NCI-H1092 treated with DMSO at 0.1 percent for 48 hours (cell line): ENCODE measurements at regions not wholly inside any gene's neighbourhood (a gene's known extent, or its start where the extent isn't known, plus 50 kb on each side); places are given as distances from the start of the nearest gene placed in this dataset.
"Not testable (repeated sequence)": the region's sequence is repeated elsewhere in the genome, so short reads cannot be mapped to it uniquely, and the experiment has no call there.

ENCODE experiments used
- DNase-seq: peaks from one replicate; lab custom pipeline; 2025; lab: John Stamatoyannopoulos, UW

GRCh38 chr2:192615105-192615504 lies 420.4 kb upstream of the TMEFF2 start:
- no peak for DNase-seq

- no peak for DNase-seq
Observed at GRCh38 chr2:192604295-192604694, 409.6 kb upstream of the TMEFF2 start.

GRCh38 chr2:192598649-192599048 lies 403.9 kb upstream of the TMEFF2 start:
- not testable (repeated sequence) for DNase-seq

- no peak for DNase-seq
Observed at GRCh38 chr2:192593561-192593960, 398.8 kb upstream of the TMEFF2 start.

- DNase-seq: no peak
Observed at GRCh38 chr2:192591617-192592016, 396.9 kb upstream of the TMEFF2 start.

- DNase-seq: no peak
Observed at GRCh38 chr2:192585418-192585817, 390.7 kb upstream of the TMEFF2 start.

- DNase-seq: no peak
Observed at GRCh38 chr2:192584976-192585375, 390.2 kb upstream of the TMEFF2 start.

GRCh38 chr2:192579965-192580700 lies 385.4 kb upstream of the TMEFF2 start:
- DNase-seq: no peak

- DNase-seq: no peak
Observed at GRCh38 chr2:192578780-192579179, 384.0 kb upstream of the TMEFF2 start.

GRCh38 chr2:192577706-192578105 lies 383.0 kb upstream of the TMEFF2 start:
- DNase-seq: no peak

- DNase-seq: no peak
Observed at GRCh38 chr2:192574552-192574951, 379.8 kb upstream of the TMEFF2 start.

- peak; percentile 50 for DNase-seq
Observed at GRCh38 chr2:192571636-192572035, 376.9 kb upstream of the TMEFF2 start.

- no peak for DNase-seq
Observed at GRCh38 chr2:192570788-192571187, 376.1 kb upstream of the TMEFF2 start.

GRCh38 chr2:192566863-192567262 lies 372.1 kb upstream of the TMEFF2 start:
- no peak for DNase-seq

GRCh38 chr2:192560326-192560725 lies 365.6 kb upstream of the TMEFF2 start:
- DNase-seq: no peak

- DNase-seq: no peak
Observed at GRCh38 chr2:192559587-192559986, 364.9 kb upstream of the TMEFF2 start.

GRCh38 chr2:192558637-192559036 lies 363.9 kb upstream of the TMEFF2 start:
- DNase-seq: no peak

- DNase-seq: no peak
Observed at GRCh38 chr2:192555740-192556139, 361.0 kb upstream of the TMEFF2 start.

GRCh38 chr2:192551760-192552159 lies 357.0 kb upstream of the TMEFF2 start:
- DNase-seq: no peak

GRCh38 chr2:192546565-192546964 lies 351.8 kb upstream of the TMEFF2 start:
- DNase-seq: no peak

GRCh38 chr2:192544371-192544955 lies 349.7 kb upstream of the TMEFF2 start:
- no peak for DNase-seq

GRCh38 chr2:192542148-192543066 lies 347.7 kb upstream of the TMEFF2 start:
- DNase-seq: not testable (repeated sequence)

- DNase-seq: no peak
Observed at GRCh38 chr2:192539306-192539705, 344.6 kb upstream of the TMEFF2 start.
